Thyroid gland (tissue), 4 donors: ENCODE measurements at regions not wholly inside any gene's neighbourhood (a gene's known extent, or its start where the extent isn't known, plus 50 kb on each side); places are given as distances from the start of the nearest gene placed in this dataset.

ENCODE experiments used
- DNase-seq, 2 donors: peaks; one replicate each; pipeline ENCODE4 v3.0.0-alpha.2; 2019
- H3K27ac ChIP-seq, 3 donors: fragments of 200-600 bp; sonication (generic); 1 replicate in 2 of 3; 2 replicates in 1 of 3; pipeline ENCODE4 v1.5.1; 2016 to 2019; ENCODE audit warnings: mild to moderate bottlenecking in 1 of 3, moderate library complexity in 1 of 3
- H3K27me3 ChIP-seq: fragments of 200-600 bp; sonication (generic); one replicate; pipeline ENCODE4 v1.5.1; 2019
- H3K36me3 ChIP-seq, 2 donors: fragments of 200-600 bp; sonication (generic); one replicate each; pipeline ENCODE4 v1.5.1; 2016 to 2019
- H3K4me1 ChIP-seq, 2 donors: fragments of 200-600 bp; sonication (generic); one replicate each; pipeline ENCODE4 v1.5.1; 2017 to 2019
- H3K4me3 ChIP-seq, 3 donors: fragments of 200-600 bp; sonication (generic); replicated peaks in 1 of 3; 1 replicate in 2 of 3; 2 replicates in 1 of 3; pipeline ENCODE4 v1.5.1; 2016; ENCODE audit warnings: mild to moderate bottlenecking in 1 of 3
- H3K9me3 ChIP-seq: fragments of 200-600 bp; sonication (generic); one replicate; pipeline ENCODE4 v1.5.1; 2017
- CTCF ChIP-seq, 6 experiments: fragments of 200-600 bp in 3 of 6; fragments of 450-650 bp in 3 of 6; sonication (generic) in 3 of 6; IDR thresholded peaks; one replicate each; pipeline ENCODE4 v1.5.1; 2016 to 2019; ENCODE audit warnings: antibody characterized with exemption in 6 of 6, mild to moderate bottlenecking in 2 of 6, inconsistent platforms in 1 of 6, moderate library complexity in 1 of 6
- POLR2A ChIP-seq, 2 donors: fragments of 450-650 bp; IDR thresholded peaks; one replicate each; pipeline ENCODE4 v1.6.1; 2017; ENCODE audit warnings: antibody characterized with exemption in 2 of 2, mild to moderate bottlenecking in 2 of 2, moderate library complexity in 1 of 2
- WGBS, 2 donors: methylation state at CpG; one replicate each; pipeline ENCODE4 v1.1.5; 2017; 5-methylcytosine and 5-hydroxymethylcytosine counted together
- intact Hi-C: fragments of 100-400 bp; cut with DNase I; formaldehyde crosslinking; loops from one replicate; pipeline ENCODE4 v1.15.1; 2023

GRCh38 chr14:96673706-96674105 lies 123.5 kb upstream of the VRK1 start:
- 77 to 86% methylated on average over 4 of the region's 4 CpGs for WGBS, 2 donors
- Histone ChIP-seq H3K4me3 (no peak overlapping the region), H3K4me1 (no peaks in the 10 kb centered on the region), H3K36me3 (no peaks in the 10 kb centered on the region), H3K27me3 (no peaks in the 10 kb centered on the region), H3K27ac (no peak overlapping the region), H3K9me3 (no peaks in the 10 kb centered on the region)
- no peak for DNase-seq
- no peak for TF ChIP-seq POLR2A (IDR thresholded peaks at IDR 0.05)
- TF ChIP-seq CTCF (IDR thresholded peaks at IDR 0.05), result no peak
- intact Hi-C loops, result no loop called here

GRCh38 chr14:96674121-96674520 lies 123.1 kb upstream of the VRK1 start:
- H3K27ac ChIP-seq, result no peak overlapping the region
- no peaks in the 10 kb centered on the region for H3K36me3 ChIP-seq
- no peaks in the 10 kb centered on the region for H3K4me1 ChIP-seq
- no peak for DNase-seq
- no peaks in the 10 kb centered on the region for H3K27me3 ChIP-seq
- no peaks in the 10 kb centered on the region for H3K9me3 ChIP-seq
- intact Hi-C loops, result no loop called here
- TF ChIP-seq CTCF (IDR thresholded peaks at IDR 0.05), result no peak
- no peak overlapping the region for H3K4me3 ChIP-seq
- 83 to 87% methylated on average over 3 of the region's 3 CpGs for WGBS, 2 donors

GRCh38 chr14:96676166-96676565 lies 121.0 kb upstream of the VRK1 start:
- Histone ChIP-seq H3K4me1 (no peaks in the 10 kb centered on the region), H3K27ac (no peak overlapping the region), H3K36me3 (no peaks in the 10 kb centered on the region), H3K9me3 (no peaks in the 10 kb centered on the region), H3K4me3 (no peak overlapping the region), H3K27me3 (no peaks in the 10 kb centered on the region)
- DNase-seq, result no peak
- intact Hi-C loops, result no loop called here
- TF ChIP-seq CTCF (IDR thresholded peaks at IDR 0.05), result no peak
- no peak for TF ChIP-seq POLR2A (IDR thresholded peaks at IDR 0.05)

DNA sequence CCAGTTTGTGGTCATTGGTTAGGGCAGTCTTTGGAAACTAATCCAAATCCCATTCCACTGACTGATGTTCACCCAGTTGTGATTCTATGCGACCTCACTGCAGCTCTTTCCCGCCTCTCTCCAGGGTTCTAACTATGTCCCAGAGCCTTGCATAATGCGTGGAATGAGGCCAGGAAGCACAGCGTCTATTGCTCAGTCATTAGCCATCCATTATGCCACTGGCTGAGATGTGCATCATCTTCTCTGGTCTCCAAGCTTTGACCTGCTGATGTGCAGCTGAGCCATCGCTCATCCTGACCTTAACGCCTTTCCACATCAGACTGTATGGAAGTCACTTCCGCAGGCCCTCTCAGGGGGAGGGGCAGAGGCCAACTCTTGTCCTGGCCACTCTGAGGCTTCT lies 115.4 kb upstream of the VRK1 start:
- DNase-seq, result no peak

GRCh38 chr14:96682401-96682800 lies 114.8 kb upstream of the VRK1 start:
- 62 to 68% methylated on average over 3 of the region's 3 CpGs for WGBS, 2 donors
- Histone ChIP-seq H3K4me3 (no peak overlapping the region), H3K9me3 (no peaks in the 10 kb centered on the region), H3K36me3 (no peaks in the 10 kb centered on the region), H3K27ac (no peak overlapping the region), H3K4me1 (no peaks in the 10 kb centered on the region), H3K27me3 (no peaks in the 10 kb centered on the region)
- intact Hi-C loops, result no loop called here
- TF ChIP-seq CTCF (IDR thresholded peaks at IDR 0.05), result no peak
- TF ChIP-seq POLR2A (IDR thresholded peaks at IDR 0.05), result no peak
- no peak for DNase-seq

More for the DNA sequence above, 115.4 kb upstream of the VRK1 start:
- 82 to 83% methylated on average over 7 of the region's 7 CpGs for WGBS, 2 donors
- intact Hi-C loops, result no loop called here
- H3K4me1 ChIP-seq, result no peaks in the 10 kb centered on the region
- no peaks in the 10 kb centered on the region for H3K27me3 ChIP-seq
- H3K27ac ChIP-seq, result no peak overlapping the region
- no peaks in the 10 kb centered on the region for H3K36me3 ChIP-seq
- H3K4me3 ChIP-seq, result no peak overlapping the region
- H3K9me3 ChIP-seq, result no peaks in the 10 kb centered on the region
- TF ChIP-seq CTCF (IDR thresholded peaks at IDR 0.05), result no peak
- TF ChIP-seq POLR2A (IDR thresholded peaks at IDR 0.05), result no peak
